CD1c-positive myeloid dendritic cell (primary cell): ENCODE measurements at regions not wholly inside any gene's neighbourhood (a gene's known extent, or its start where the extent isn't known, plus 50 kb on each side); places are given as distances from the start of the nearest gene placed in this dataset.

Source experiments
- DNase-seq: peaks from one replicate; pipeline ENCODE4 v3.0.0-alpha.2; 2016; ENCODE audit errors: extremely low spot score

DNA sequence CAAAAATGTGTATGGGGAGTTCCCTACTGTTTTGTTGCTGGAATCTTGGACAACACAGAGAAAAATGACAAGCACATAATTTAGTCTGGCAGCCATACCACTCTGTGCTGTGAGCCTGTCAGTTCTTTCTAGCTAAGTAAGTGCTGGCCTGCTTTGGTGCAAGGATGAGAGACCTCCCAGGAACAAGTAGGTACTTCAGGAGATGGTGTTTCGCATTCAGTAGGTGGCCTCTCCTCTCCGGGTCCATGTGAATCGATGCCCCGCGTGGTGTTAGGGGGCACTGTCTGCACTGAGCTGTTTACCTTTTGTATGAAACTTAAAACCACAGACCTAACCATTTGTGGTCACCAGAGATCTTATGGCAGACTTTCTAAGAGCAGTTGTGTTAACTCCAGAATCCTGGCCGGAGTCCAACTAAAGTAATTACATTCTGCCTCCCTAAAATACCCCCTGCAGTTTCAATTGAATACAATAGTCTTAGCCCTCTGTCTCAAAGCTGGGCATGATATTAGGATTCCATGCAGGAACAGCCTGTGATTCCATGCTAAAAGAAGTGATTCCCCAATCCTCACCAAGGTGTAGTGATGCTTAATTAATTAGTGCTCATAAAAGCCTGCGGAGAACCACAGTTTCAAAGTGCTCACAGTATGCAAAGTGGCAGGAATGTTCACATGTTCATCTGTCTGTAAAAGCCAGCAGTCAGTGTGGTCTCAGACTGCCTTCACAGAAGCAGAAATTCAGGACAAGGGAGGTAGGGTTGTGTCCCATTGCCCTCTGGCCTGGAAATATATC is 64.2 kb downstream of the LLPH start:
- no peak for DNase-seq

DNA sequence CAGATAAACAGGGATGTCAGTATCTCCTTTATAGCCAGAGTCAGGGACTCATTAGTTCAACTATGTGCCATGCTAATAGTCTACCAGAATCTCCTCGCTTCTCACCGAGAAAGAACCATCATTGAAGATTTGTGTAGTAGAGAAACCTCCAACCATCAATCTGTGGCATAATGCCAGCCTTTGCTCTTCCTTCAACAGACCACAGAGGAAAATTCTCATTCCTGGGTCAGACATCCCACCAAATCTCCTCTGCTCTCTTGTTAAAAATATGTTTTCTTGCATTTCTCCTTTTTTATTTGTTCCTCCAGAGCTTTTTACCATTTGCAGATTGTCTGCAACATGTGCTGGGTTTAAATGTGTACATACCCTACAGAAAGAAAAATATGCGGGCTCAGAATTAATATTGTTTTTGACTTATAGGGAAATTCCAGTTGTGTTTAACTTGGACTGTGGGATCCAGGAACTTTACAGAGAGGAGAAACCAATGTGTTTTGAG is 64.9 kb downstream of the LLPH start:
- DNase-seq: no peak

DNA sequence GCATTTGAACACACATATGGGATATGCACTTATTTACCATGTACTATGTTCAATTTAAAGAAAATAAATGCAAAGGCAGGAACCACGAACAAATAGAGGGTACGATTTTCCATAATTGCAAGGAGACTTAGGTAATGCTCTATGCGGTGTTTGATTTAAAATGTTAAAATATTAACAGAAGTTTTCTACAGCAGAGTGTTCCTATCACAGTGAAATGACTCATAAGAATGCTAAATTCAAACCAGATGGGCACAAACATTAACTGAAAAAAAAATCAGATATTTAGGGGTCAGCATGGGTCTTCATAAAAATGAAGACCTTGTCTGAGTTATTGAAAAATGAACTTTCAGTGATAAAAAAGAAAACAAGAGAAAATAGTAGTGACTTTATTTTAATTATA is 65.4 kb downstream of the LLPH start:
- DNase-seq: no peak

DNA sequence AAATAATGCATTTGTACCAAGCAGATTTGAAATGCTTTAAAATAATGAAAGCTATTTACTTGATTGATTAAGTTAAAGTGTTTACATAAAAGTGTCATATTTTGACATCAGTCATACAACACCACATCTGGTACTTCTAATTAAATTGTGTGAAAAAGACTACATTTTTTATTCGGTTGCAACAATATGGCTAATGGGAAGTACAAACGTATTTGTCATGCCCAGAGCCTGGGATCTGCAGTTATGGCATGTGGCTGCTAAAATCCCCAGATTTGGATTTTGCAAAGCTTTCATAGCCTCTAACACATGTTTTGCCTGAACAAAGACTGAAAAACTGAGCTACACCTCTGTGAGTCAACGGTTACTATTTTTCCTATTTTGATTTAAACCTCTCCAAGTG is 66.6 kb downstream of the LLPH start:
- DNase-seq: no peak

DNA sequence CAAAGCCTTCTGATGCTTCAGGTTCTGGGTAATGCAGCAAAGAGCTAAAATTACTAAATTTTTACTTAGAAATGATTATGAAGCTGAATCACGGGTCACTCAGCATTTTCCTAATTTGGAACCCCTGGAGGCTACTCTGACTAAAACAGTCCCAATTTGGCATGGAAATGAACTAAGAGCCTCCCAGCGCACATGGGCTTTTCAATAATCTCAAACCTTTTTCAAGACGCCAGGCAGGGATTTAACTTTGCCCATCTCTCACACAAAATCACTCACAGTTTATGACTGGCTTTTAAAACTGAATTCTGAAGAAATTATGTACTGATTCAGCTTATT is 68.3 kb downstream of the LLPH start:
- DNase-seq: no peak

DNA sequence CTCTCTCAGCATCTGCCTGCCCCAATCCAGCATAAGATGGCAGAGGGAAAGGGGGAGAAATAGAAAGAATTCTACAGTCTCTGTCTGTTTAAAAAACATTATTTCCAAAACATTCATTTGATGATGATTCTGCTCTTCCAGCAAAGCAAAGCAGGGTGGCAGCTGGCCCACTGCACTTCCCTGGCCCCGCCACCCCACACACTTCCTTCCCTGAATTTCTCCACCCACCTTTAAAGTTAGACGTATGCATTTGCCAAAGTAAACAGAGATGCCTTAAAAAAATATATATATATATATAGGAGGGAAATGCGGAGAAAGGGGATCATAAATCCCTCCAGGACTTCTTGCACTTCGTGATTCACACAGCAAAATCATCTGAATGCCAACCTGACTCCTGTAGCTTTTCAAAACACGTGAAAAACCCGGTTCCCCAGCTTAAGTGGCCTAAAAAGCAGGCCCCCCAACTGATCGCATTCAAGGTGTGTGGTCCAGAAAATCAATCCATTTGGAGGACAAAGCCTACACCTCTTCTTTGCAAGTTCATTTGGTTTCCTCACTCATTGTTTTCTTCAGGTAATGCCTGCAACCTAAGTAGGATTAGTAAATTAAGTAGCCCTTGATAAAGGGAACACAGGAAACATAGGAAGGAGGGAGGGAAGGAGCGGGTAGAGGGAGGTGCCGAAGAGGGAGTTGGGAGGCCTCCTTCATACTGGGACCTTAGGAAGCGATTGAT is 68.8 kb downstream of the LLPH start:
- DNase-seq: peak; percentile 10

DNA sequence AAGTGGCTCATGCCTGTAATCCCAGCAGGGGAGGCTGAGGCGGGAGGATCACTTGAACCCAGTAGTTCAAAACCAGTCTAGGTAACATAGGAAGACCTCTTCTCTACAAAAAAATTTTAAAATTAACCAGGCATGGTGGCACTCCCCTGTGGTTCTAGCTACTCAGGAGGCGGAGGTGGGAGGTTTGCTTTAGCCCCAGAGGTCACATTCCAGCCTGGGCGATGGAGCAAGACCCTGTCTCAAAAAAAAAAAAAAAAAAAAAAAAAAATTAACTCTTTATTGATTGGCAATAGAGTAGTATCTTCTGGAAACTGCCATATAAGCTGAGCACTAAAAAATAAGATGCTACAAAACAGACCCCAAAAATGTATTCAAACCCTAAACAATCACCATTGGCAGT is 69.5 kb downstream of the LLPH start:
- DNase-seq: no peak

DNA sequence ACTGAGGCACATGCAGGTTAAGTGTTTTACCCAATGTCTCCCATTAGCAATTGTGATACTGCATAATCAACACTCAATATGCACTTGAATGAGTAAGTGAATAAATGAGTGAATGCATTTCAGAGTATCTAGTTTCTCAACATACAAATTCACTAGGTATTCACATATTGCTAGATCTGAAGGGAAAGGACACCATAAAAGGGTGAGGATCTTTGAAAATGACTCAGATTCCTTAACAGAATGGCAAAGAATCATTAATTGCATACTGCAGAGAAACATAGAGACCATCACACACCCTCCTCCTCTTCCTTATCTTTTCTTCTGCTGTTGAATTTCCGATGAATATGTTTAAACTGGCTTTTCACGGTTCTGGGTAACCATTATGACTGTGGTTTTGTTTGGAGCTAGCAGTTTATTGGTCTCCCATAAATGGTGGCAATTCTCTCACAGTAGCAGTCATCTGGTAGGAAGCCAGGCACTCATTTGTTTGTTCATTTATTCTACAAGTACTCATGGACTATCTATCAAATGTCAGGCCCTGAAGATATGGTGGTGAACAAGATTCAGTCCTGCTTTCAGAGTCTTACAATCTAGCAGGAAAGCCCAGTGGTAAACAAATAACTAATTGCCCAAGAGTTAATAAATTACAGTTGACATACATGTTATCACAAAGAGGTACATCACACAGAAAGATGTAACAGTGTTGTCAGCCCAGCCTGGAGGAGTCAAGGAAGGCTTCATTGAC is 70.2 kb downstream of the LLPH start:
- DNase-seq: no peak

DNA sequence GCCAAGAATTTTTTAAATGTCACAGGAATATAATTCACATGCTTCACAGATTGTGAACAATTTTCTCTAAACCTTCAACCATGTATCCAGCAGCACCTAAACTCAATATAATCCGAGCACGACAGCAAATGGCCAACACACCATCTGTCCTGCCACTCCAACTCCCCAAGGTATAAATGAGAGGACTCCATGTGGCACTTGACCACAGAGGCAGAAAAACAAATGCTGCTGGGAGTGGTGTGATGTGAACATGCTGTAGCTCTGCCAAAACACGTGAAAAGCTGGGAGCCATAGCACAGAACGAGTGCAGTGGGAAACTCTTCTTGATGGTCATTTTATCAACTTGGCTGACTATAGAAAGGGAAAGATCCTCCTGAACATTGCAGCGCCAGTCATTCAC is 70.9 kb downstream of the LLPH start:
- DNase-seq: no peak

DNA sequence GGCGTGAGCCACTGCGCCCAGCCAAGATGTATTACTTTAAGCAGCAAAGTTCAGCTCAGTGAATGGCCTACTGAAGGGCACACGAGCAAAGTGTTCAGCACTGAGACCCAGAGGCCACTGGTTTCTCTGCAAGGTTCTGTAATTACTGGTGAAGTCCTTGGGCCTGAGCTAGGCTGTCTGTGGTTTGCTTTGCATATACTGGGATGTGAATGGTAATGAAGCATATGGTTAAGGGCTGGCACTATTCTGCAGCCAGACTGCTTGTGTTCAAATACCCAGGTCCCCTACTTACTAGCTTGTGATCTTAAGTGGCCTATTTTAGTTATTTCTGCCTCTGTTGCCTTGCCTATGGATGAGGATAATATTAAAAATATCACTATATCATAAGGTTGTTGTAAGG is 72.0 kb downstream of the LLPH start:
- DNase-seq: no peak

DNA sequence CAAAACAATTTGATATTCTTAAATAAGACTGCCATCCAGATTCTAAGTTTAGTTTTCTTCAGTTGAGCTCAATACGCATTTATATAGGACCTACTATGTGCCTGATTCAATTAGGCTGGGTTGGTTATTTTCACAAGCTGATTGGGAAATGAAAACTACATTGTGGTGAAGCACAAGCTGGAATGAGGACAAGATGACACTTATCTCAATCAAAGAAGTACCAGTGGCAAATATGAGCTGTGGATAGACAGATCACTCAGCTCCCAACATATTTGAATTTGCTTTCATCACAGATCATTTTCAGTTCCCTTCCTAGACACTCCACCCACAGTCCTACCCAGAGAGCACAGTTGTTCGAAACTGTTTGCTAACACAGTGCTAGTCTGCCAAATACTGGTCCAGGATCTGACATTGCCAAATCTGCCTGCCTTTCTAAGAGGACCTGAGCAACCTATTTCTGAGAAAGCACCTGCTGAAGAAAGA is 74.7 kb downstream of the LLPH start:
- peak; percentile 66 for DNase-seq

DNA sequence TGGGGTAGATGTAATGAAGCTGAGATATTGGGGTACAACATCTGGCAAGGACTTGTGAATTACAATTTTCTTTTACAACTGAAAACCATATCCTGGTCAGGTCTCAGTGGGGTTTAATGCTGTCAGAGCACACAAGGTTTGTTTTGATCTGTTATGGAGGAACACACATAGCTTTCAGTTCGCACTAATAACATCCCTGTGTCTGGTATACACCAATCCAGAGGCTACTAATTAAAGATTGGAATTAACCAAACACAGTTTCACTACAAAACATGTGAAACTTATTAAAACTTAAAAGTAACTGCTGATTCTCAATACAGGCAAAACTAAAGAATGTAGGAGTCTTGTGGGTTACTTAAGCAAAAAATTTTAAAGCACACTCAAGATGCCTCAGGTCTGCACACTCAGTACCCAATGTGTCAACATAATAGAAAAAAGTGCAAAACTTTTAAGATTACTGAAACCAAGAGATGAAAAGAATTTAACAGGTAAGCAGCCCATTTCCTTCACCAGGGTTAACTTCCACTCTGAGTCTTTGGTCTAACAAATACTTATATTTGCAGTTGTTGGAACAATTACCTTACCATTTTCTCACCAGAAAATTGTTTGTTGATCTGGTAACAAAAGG is 77.4 kb downstream of the LLPH start:
- DNase-seq: no peak

DNA sequence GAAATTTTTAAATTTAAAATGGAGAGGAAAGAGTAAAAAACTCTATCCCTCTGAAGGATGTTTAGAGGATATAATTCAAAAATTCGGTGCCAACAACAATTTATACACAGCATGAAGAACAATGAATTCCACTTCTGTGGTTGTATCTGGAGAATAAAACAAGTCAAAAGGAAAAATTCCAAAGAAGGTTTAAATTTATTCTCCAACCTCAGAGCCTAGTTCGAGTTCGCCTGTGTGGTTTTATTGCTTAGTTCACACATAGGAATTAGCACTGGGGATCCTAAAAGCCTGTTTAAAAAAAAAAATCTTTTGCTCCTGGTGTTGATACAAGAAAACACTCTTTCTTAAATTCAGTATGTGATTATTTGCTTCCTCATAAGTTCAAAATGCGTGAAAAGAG is 79.2 kb downstream of the LLPH start:
- no peak for DNase-seq

DNA sequence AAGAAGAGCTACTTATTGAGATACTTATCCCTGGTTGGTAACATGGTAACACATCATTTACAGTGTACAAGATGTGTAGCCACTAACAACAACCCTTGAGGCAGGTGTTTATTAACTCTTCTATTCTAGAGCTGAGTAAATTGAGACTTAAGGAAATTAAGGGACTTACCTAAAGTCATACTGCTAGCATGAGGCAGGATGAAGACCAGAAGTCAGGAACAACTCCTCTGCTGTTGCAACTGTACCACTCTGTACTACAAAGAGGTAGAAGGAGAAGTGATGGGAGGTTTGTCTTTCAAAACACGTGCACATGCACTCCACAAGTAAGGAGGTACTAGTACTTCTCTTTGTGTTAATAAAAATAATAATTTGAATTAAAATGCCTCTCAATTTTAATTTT is 79.9 kb downstream of the LLPH start:
- no peak for DNase-seq

DNA sequence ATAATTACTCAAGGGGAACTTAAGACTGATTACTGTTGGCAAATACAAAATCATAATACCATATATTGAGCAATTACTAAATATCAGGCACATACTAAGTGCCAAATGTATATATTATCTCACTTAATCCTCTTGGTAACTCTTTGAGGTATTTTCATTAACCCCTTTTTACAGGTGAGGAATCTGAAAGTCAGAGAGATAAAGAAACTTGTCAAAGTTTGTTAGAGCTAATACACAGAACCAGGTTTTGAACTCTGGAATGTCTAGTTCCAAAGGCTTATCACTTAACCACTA is 80.3 kb downstream of the LLPH start:
- no peak for DNase-seq

DNA sequence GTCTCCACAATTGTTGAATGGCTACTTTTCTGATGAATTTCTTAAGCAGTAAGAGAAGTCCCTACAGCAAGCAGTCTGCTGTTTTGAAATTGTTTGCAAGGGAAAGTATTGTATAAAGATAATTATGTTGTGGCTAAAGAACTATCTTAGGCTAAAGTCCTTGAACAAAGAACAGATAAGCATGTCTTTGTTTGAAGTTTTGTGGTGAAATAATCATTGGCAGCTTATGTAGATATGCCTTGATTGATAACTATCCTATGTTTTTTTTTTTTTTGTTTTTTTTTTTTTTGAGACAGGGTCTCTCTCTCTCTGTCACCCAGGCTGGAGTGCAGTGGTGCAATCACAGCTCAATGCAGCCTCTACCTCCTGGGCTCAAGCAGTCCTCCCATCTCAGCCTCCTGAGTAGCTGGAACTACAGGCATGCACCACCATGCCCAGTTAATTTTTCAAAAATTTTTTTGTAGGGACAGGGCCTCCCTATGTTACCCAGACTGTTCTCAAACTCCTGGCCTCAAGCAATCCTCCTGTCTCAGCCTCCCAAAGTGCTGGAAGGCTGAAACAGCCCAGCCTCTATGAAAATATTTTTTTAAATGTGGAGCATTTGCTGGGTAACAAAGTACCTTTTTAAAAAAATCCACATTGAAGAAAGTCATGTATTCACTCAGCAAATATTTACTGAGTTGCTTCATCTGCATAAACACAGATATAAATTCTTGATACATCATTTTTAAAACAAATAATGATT is 80.8 kb downstream of the LLPH start:
- no peak for DNase-seq

DNA sequence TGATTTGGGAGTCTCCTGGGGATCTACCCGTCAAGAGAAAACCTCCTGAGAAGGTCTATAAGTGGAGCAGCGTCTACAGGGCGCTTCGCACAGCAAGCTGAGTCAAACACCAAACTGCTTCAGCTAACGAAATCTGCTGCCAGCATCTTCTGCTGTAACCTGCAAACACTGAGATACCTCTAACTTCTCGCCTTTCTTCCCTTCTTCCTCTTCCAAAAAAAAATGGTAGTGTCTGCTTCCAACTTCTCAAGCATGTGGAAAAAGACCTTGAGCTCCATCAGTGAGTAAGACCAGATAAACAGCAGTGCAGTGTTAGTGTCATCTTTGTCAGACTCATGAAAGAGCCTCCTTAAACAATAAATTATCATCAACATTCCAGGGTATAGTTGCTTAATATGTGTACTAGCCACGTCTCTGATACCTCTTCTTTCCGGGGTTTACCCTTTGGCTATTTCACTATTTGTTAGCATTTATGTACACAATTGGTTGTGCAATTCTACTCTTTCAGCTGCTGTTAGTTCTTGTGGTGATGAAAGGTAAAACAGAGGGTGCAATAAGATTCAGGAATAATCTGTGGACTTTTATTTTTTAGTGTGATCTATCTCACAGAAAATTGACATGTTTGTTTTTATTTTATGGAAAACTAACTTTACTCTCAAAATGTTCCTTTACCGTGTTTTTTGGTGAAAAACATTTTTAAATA is 81.6 kb downstream of the LLPH start:
- no peak for DNase-seq

DNA sequence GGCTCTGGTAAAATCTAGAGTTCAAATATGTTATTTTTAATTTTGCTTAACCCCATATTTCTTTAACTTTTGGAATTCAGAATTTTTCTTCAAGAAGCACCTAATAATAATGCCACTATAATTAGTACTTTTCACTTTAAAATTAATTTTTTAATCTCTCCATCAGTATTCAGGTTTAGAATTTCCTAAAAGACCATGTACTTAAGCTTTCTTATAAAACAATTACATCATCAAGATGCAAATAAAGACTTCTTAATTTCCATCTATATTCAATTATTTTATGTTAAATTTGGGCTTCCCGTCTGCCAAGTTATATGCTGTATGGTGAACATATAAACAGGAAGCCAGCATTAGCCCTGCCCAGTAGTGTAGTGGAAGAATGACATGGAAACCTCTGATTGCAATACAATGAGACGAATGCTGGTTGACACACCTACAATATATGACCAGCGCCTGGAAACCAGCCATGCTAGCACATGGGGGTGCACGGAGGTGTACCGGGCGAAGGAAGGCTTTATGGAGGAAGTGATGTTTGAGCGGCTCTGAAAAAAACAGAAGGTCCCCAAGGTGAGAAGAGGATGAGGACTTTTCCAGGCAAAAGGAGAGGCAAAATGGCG is 82.2 kb downstream of the LLPH start:
- DNase-seq: no peak

DNA sequence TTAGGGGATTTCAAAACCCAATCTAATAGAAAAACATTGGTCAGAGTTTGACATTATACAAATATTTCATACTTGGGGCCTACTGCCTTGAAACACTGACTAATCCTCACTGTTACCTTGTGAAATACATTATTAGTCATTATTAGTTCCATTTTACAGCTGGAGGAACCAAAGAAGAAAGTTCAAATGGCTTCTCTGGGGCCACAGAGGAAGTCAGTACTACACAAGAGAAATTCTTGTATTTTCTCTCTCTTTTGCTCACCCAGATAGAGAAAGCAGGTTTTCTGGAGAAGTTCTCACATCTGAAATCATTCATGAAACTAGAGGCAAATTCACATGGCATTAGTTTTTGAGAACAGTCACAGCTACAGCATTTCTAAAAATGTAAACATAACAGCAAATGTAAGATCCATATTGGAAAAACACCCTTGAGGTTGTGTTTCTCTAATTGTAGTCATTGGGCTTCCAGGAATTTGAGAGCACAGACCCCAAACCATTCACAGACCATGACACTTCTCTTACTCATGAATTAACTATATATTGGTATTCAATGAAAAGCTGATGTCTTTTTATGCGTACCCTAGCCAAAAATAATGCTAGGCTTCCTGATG is 83.0 kb downstream of the LLPH start:
- peak; percentile 43 for DNase-seq

DNA sequence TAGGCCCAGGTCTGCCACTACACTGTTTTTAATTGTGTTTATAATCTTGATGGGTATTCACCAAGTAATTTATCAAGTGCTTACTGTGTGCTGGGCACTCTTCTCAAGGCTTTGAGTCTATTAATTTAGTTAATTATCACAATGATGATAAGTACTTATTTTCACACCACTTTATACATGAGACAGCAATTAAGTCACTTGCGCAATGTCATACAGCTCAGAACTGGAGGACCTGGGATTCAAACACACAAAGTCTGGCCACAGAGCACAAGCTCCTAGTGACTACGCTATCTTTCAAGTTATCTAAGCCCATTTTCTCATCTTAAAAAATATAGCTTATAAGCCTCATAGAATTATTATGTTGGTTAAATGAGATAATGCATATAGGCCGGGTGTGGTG is 85.0 kb downstream of the LLPH start:
- DNase-seq: no peak
